Body of pancreas (tissue), 4 donors: ENCODE measurements at regions not wholly inside any gene's neighbourhood (a gene's known extent, or its start where the extent isn't known, plus 50 kb on each side); places are given as distances from the start of the nearest gene placed in this dataset.

Experiments
- POLR2A ChIP-seq, 3 donors: fragments of 450-650 bp; IDR thresholded peaks; one replicate each; pipeline ENCODE4 v1.6.1; 2016; ENCODE audit warnings: antibody characterized with exemption in 3 of 3, mild to moderate bottlenecking in 2 of 3
- TF ChIP-seq, protein P1 (sequence below), 7 experiments: fragments of 450-650 bp in 4 of 7; fragments of 200-600 bp in 3 of 7; sonication (generic) in 3 of 7; IDR thresholded peaks; one replicate each; pipeline ENCODE4 v1.5.1; 2016 to 2019; ENCODE audit warnings: antibody characterized with exemption in 7 of 7

DNA sequence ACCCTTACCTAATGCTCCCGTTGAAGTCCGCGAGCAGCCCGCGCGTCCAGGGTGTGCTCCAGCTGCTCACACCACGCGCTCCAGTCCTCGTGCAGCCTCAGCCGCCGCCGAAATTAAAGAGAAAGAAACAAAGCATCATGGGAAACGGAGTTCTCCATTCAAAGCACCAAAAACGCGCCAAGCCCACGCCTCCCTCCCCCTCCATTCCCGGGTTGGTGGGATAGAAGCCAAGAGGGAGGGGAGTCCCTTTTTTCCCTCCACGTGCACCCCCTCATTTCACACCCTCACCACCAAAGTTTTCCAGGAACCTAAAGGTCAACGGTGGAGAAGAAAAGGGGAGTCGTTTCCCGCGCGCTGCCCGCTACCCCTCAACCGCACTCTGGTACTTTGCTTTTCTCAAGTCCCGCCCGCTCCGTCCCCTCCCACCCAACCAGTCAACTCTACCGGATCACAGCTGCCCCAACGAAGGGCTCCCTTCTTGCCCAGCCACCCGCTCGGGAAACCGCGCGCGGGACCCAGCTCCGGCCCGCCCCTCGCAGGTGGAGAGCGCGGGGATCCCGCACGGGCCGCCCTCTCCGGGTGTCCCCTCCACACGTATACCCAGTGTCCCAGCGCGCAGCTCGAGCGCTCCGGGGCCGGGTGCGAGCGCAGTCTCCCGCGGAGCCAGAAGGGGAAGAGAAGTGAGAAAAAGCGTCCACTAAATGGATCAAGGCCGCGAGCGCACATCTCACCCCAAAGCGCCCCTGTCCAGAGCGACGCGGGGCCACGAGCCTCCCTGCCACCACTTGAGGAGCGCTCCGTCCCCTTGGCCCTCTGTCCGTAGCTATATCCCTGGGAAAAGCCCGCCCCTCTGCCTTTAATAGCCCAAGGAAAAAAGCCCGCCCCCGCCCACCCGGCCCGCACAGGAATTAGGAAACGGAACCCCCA is 65.1 kb upstream of the CCDC160 start:
- TF ChIP-seq, protein P1, sequence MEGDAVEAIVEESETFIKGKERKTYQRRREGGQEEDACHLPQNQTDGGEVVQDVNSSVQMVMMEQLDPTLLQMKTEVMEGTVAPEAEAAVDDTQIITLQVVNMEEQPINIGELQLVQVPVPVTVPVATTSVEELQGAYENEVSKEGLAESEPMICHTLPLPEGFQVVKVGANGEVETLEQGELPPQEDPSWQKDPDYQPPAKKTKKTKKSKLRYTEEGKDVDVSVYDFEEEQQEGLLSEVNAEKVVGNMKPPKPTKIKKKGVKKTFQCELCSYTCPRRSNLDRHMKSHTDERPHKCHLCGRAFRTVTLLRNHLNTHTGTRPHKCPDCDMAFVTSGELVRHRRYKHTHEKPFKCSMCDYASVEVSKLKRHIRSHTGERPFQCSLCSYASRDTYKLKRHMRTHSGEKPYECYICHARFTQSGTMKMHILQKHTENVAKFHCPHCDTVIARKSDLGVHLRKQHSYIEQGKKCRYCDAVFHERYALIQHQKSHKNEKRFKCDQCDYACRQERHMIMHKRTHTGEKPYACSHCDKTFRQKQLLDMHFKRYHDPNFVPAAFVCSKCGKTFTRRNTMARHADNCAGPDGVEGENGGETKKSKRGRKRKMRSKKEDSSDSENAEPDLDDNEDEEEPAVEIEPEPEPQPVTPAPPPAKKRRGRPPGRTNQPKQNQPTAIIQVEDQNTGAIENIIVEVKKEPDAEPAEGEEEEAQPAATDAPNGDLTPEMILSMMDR (IDR thresholded peaks at IDR 0.05), result no peak
- no peak for TF ChIP-seq POLR2A (IDR thresholded peaks at IDR 0.05)
